HEK293 (cell line): ENCODE measurements at regions not wholly inside any gene's neighbourhood (a gene's known extent, or its start where the extent isn't known, plus 50 kb on each side); places are given as distances from the start of the nearest gene placed in this dataset.

Source experiments
- CTCF ChIA-PET: fragments of 350-600 bp; formaldehyde crosslinking; extraction: SDS; loops from one replicate; lab custom pipeline; 2021; ENCODE audit warnings: antibody characterized with exemption; lab: Yijun Ruan, JAX
- POLR2A ChIA-PET: fragments of 300-600 bp; formaldehyde crosslinking; extraction: SDS; loops from one replicate; lab custom pipeline; 2020; ENCODE audit warnings: antibody characterized with exemption, inconsistent platforms; lab: Yijun Ruan, JAX
- H3K27ac ChIP-seq: fragments of 200-500 bp; sonication (Bioruptor generic); 2 replicates; pipeline ENCODE4 v1.5.1; 2014; ENCODE audit warnings: low read depth, low read length, control low read depth, inconsistent platforms; ENCODE audit errors: extremely low read depth
- H3K36me3 ChIP-seq, 2 experiments: fragments of 200-500 bp in 1 of 2; sonication (Bioruptor generic) in 1 of 2; 1 replicate in 1 of 2; 2 replicates in 1 of 2; pipeline ENCODE4 v1.5.1; 2014 to 2017; ENCODE audit warnings: inconsistent platforms in 2 of 2, low read length in 2 of 2; ENCODE audit not compliant: control insufficient read depth in 2 of 2, insufficient read depth in 1 of 2
- H3K4me1 ChIP-seq: fragments of 200-500 bp; sonication (Bioruptor generic); 2 replicates; pipeline ENCODE4 v1.5.1; 2014; ENCODE audit warnings: mild to moderate bottlenecking, low read length, inconsistent platforms; ENCODE audit not compliant: control insufficient read depth, insufficient read depth
- H3K4me3 ChIP-seq: 2 replicates; pipeline ENCODE4 v1.5.1; 2011; ENCODE audit warnings: low read depth, mild to moderate bottlenecking, control low read depth, low read length, moderate library complexity
- H3K9me3 ChIP-seq: fragments of 200-500 bp; sonication (Bioruptor generic); 2 replicates; pipeline ENCODE4 v1.5.1; 2014; ENCODE audit warnings: low read depth, low read length, inconsistent platforms; ENCODE audit not compliant: control insufficient read depth, insufficient read depth
- BCL11A ChIP-seq: fragments of 450-650 bp; formaldehyde crosslinking; IDR thresholded peaks from 2 replicates; pipeline ENCODE4 v1.5.1; 2016; ENCODE audit warnings: low read depth, missing biosample characterization, missing genetic modification characterization
- FEZF1 ChIP-seq: fragments of 450-650 bp; formaldehyde crosslinking; IDR thresholded peaks from 2 replicates; pipeline ENCODE4 v1.5.1; 2016; ENCODE audit warnings: missing biosample characterization, missing genetic modification characterization
- GLIS1 ChIP-seq: fragments of 450-650 bp; formaldehyde crosslinking; IDR thresholded peaks from 2 replicates; pipeline ENCODE4 v1.5.1; 2016; ENCODE audit warnings: missing biosample characterization, missing genetic modification characterization
- OSR2 ChIP-seq: fragments of 450-650 bp; formaldehyde crosslinking; IDR thresholded peaks from 2 replicates; pipeline ENCODE4 v1.5.1; 2016; ENCODE audit warnings: missing biosample characterization, missing genetic modification characterization
- SCRT2 ChIP-seq: fragments of 450-650 bp; formaldehyde crosslinking; IDR thresholded peaks from 2 replicates; pipeline ENCODE4 v1.5.1; 2016; ENCODE audit warnings: missing biosample characterization, missing genetic modification characterization
- SP7 ChIP-seq: fragments of 450-650 bp; formaldehyde crosslinking; IDR thresholded peaks from 2 replicates; pipeline ENCODE4 v1.5.1; 2016; ENCODE audit warnings: missing biosample characterization, missing genetic modification characterization
- ZBTB17 ChIP-seq: fragments of 450-650 bp; formaldehyde crosslinking; IDR thresholded peaks from 2 replicates; pipeline ENCODE4 v1.5.1; 2016; ENCODE audit warnings: missing biosample characterization, missing genetic modification characterization
- ZFP41 ChIP-seq: fragments of 450-650 bp; formaldehyde crosslinking; IDR thresholded peaks from 2 replicates; pipeline ENCODE4 v1.5.1; 2016; ENCODE audit warnings: missing biosample characterization, missing genetic modification characterization, borderline replicate concordance
- ZNF10 ChIP-seq: fragments of 450-650 bp; formaldehyde crosslinking; IDR thresholded peaks from 2 replicates; pipeline ENCODE4 v1.5.1; 2017; ENCODE audit warnings: missing biosample characterization, missing genetic modification characterization
- ZNF138 ChIP-seq: fragments of 450-650 bp; formaldehyde crosslinking; IDR thresholded peaks from 2 replicates; pipeline ENCODE4 v1.5.1; 2016; ENCODE audit warnings: missing biosample characterization, missing genetic modification characterization, borderline replicate concordance
- ZNF140 ChIP-seq: fragments of 450-650 bp; formaldehyde crosslinking; IDR thresholded peaks from 2 replicates; pipeline ENCODE4 v1.5.1; 2016; ENCODE audit warnings: missing biosample characterization, missing genetic modification characterization
- ZNF2 ChIP-seq: fragments of 450-650 bp; formaldehyde crosslinking; IDR thresholded peaks from 2 replicates; pipeline ENCODE4 v1.5.1; 2016; ENCODE audit warnings: missing biosample characterization, missing genetic modification characterization
- ZNF561 ChIP-seq: fragments of 450-650 bp; IDR thresholded peaks from 2 replicates; pipeline ENCODE4 v1.5.1; 2018; ENCODE audit warnings: missing biosample characterization, missing genetic modification characterization, borderline replicate concordance
- ZNF596 ChIP-seq: fragments of 450-650 bp; IDR thresholded peaks from 2 replicates; pipeline ENCODE4 v1.5.0; 2018; ENCODE audit warnings: missing biosample characterization, mild to moderate bottlenecking, missing genetic modification characterization, moderate library complexity
- ZNF600 ChIP-seq: fragments of 450-650 bp; formaldehyde crosslinking; IDR thresholded peaks from 2 replicates; pipeline ENCODE4 v1.5.1; 2016; ENCODE audit warnings: missing biosample characterization, missing genetic modification characterization
- ZNF654 ChIP-seq: fragments of 450-650 bp; formaldehyde crosslinking; IDR thresholded peaks from 2 replicates; pipeline ENCODE4 v1.5.1; 2016; ENCODE audit warnings: low read depth, missing biosample characterization, missing genetic modification characterization
- ZNF660 ChIP-seq: fragments of 450-650 bp; IDR thresholded peaks from 2 replicates; pipeline ENCODE4 v1.5.1; 2018; ENCODE audit warnings: missing biosample characterization, mild to moderate bottlenecking, missing genetic modification characterization
- ZNF785 ChIP-seq: fragments of 450-650 bp; formaldehyde crosslinking; IDR thresholded peaks from 2 replicates; pipeline ENCODE4 v1.5.1; 2016; ENCODE audit warnings: missing biosample characterization, missing genetic modification characterization
- ZNF843 ChIP-seq: fragments of 450-650 bp; formaldehyde crosslinking; IDR thresholded peaks from 2 replicates; pipeline ENCODE4 v1.5.1; 2016; ENCODE audit warnings: missing biosample characterization, missing genetic modification characterization
- ZSCAN30 ChIP-seq: fragments of 450-650 bp; IDR thresholded peaks from 2 replicates; pipeline ENCODE4 v1.5.1; 2018; ENCODE audit warnings: missing biosample characterization, mild to moderate bottlenecking, missing genetic modification characterization, moderate library complexity
- TF ChIP-seq, protein P1 (sequence below): fragments of 450-650 bp; formaldehyde crosslinking; IDR thresholded peaks from 2 replicates; pipeline ENCODE4 v1.5.1; 2016; ENCODE audit warnings: missing biosample characterization, missing genetic modification characterization, borderline replicate concordance
- TF ChIP-seq, protein P2 (sequence below): fragments of 450-650 bp; IDR thresholded peaks from 2 replicates; pipeline ENCODE4 v1.5.1; 2018; ENCODE audit warnings: missing biosample characterization, mild to moderate bottlenecking, missing genetic modification characterization
- TF ChIP-seq, protein P3 (sequence below): fragments of 450-650 bp; formaldehyde crosslinking; IDR thresholded peaks from 2 replicates; pipeline ENCODE4 v1.5.1; 2016; ENCODE audit warnings: missing biosample characterization, missing genetic modification characterization
- TF ChIP-seq, protein P4 (sequence below): fragments of 450-650 bp; formaldehyde crosslinking; IDR thresholded peaks from 2 replicates; pipeline ENCODE4 v1.5.1; 2016; ENCODE audit warnings: missing biosample characterization, missing genetic modification characterization
- TF ChIP-seq, protein P5 (sequence below): fragments of 450-650 bp; formaldehyde crosslinking; IDR thresholded peaks from 2 replicates; pipeline ENCODE4 v1.5.1; 2016; ENCODE audit warnings: missing biosample characterization, missing genetic modification characterization

DNA sequence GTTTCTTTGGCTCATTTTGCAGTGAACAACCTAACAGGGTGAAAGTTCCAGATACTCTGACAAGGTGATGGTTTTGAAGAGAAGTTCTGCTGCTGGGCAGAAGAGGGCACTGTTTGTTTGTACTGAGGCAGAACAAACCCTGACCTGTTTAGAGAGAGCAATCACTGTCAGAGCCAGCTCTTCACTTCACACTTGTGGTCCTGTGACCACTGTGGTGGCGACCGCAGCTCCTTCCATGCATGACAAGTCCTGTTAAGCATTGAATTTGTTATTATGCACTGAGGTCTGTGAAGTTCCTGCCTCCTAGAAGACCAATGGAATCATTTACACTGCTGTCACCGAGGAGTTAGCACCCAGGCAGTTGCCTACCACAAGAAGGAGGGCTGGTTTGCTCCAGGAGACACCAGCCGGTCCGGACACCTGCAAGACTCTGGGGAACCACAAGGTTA lies 86.6 kb downstream of the ZNF330 start:
- Histone ChIP-seq H3K36me3 (no peaks in the 10 kb centered on the region), H3K9me3 (no peaks in the 10 kb centered on the region), H3K4me3 (no peak overlapping the region)
- 0 out of 2 replicates have a peak, but pooled peaks have one; percentile 31 for TF ChIP-seq ZSCAN30 (tag by site-specific recombination)
- no peak for TF ChIP-seq BCL11A (tag by site-specific recombination)
- TF ChIP-seq ZNF596 (tag by site-specific recombination), result peak; percentile 91
- TF ChIP-seq SCRT2 (tag by site-specific recombination), result peak; percentile 27; the same call in 1 of the 2 replicates
- peak; percentile 77 for TF ChIP-seq ZNF654 (tag by site-specific recombination)
- no peak for TF ChIP-seq ZNF660
- TF ChIP-seq, protein P1, sequence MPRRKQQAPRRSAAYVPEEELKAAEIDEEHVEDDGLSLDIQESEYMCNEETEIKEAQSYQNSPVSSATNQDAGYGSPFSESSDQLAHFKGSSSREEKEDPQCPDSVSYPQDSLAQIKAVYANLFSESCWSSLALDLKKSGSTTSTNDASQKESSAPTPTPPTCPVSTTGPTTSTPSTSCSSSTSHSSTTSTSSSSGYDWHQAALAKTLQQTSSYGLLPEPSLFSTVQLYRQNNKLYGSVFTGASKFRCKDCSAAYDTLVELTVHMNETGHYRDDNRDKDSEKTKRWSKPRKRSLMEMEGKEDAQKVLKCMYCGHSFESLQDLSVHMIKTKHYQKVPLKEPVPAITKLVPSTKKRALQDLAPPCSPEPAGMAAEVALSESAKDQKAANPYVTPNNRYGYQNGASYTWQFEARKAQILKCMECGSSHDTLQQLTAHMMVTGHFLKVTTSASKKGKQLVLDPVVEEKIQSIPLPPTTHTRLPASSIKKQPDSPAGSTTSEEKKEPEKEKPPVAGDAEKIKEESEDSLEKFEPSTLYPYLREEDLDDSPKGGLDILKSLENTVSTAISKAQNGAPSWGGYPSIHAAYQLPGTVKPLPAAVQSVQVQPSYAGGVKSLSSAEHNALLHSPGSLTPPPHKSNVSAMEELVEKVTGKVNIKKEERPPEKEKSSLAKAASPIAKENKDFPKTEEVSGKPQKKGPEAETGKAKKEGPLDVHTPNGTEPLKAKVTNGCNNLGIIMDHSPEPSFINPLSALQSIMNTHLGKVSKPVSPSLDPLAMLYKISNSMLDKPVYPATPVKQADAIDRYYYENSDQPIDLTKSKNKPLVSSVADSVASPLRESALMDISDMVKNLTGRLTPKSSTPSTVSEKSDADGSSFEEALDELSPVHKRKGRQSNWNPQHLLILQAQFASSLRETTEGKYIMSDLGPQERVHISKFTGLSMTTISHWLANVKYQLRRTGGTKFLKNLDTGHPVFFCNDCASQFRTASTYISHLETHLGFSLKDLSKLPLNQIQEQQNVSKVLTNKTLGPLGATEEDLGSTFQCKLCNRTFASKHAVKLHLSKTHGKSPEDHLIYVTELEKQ (tag by site-specific recombination), result peak; percentile 27; the same call in 1 of the 2 replicates
- no peak for TF ChIP-seq ZNF138 (tag by site-specific recombination)
- TF ChIP-seq ZNF785 (tag by site-specific recombination), result no peak
- TF ChIP-seq OSR2 (tag by site-specific recombination), result peak; percentile 83
- peak; percentile 63; the same call in 1 of the 2 replicates for TF ChIP-seq ZNF2 (tag by site-specific recombination)
- no peak for TF ChIP-seq ZNF140 (tag by site-specific recombination)
- 0 out of 2 replicates have a peak, but pooled peaks have one; percentile 14 for TF ChIP-seq ZNF843 (tag by site-specific recombination)
- TF ChIP-seq, protein P2, sequence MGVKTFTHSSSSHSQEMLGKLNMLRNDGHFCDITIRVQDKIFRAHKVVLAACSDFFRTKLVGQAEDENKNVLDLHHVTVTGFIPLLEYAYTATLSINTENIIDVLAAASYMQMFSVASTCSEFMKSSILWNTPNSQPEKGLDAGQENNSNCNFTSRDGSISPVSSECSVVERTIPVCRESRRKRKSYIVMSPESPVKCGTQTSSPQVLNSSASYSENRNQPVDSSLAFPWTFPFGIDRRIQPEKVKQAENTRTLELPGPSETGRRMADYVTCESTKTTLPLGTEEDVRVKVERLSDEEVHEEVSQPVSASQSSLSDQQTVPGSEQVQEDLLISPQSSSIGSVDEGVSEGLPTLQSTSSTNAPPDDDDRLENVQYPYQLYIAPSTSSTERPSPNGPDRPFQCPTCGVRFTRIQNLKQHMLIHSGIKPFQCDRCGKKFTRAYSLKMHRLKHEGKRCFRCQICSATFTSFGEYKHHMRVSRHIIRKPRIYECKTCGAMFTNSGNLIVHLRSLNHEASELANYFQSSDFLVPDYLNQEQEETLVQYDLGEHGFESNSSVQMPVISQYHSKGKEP (tag by site-specific recombination), result peak; percentile 99
- TF ChIP-seq ZNF561 (tag by site-specific recombination), result 0 out of 2 replicates have a peak, but pooled peaks have one; percentile 65
- TF ChIP-seq SP7 (tag by site-specific recombination), result 0 out of 2 replicates have a peak, but pooled peaks have one; percentile 22
- peak; percentile 83 for TF ChIP-seq ZNF10 (tag by site-specific recombination)
- no peak for TF ChIP-seq ZFP41
- TF ChIP-seq, protein P3, sequence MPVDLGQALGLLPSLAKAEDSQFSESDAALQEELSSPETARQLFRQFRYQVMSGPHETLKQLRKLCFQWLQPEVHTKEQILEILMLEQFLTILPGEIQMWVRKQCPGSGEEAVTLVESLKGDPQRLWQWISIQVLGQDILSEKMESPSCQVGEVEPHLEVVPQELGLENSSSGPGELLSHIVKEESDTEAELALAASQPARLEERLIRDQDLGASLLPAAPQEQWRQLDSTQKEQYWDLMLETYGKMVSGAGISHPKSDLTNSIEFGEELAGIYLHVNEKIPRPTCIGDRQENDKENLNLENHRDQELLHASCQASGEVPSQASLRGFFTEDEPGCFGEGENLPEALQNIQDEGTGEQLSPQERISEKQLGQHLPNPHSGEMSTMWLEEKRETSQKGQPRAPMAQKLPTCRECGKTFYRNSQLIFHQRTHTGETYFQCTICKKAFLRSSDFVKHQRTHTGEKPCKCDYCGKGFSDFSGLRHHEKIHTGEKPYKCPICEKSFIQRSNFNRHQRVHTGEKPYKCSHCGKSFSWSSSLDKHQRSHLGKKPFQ, result peak; percentile 96
- TF ChIP-seq ZNF600, result peak; percentile 44; the same call in 1 of the 2 replicates
- TF ChIP-seq, protein P4, sequence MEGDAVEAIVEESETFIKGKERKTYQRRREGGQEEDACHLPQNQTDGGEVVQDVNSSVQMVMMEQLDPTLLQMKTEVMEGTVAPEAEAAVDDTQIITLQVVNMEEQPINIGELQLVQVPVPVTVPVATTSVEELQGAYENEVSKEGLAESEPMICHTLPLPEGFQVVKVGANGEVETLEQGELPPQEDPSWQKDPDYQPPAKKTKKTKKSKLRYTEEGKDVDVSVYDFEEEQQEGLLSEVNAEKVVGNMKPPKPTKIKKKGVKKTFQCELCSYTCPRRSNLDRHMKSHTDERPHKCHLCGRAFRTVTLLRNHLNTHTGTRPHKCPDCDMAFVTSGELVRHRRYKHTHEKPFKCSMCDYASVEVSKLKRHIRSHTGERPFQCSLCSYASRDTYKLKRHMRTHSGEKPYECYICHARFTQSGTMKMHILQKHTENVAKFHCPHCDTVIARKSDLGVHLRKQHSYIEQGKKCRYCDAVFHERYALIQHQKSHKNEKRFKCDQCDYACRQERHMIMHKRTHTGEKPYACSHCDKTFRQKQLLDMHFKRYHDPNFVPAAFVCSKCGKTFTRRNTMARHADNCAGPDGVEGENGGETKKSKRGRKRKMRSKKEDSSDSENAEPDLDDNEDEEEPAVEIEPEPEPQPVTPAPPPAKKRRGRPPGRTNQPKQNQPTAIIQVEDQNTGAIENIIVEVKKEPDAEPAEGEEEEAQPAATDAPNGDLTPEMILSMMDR (tag by site-specific recombination), result peak; percentile 65; the same call in 1 of the 2 replicates
- TF ChIP-seq ZBTB17 (tag by site-specific recombination), result peak; percentile 41; the same call in 1 of the 2 replicates
- TF ChIP-seq, protein P5, sequence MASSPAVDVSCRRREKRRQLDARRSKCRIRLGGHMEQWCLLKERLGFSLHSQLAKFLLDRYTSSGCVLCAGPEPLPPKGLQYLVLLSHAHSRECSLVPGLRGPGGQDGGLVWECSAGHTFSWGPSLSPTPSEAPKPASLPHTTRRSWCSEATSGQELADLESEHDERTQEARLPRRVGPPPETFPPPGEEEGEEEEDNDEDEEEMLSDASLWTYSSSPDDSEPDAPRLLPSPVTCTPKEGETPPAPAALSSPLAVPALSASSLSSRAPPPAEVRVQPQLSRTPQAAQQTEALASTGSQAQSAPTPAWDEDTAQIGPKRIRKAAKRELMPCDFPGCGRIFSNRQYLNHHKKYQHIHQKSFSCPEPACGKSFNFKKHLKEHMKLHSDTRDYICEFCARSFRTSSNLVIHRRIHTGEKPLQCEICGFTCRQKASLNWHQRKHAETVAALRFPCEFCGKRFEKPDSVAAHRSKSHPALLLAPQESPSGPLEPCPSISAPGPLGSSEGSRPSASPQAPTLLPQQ (tag by site-specific recombination), result no peak
- TF ChIP-seq GLIS1 (tag by site-specific recombination), result peak; percentile 53
- TF ChIP-seq FEZF1 (tag by site-specific recombination), result 0 out of 2 replicates have a peak, but pooled peaks have one; percentile 9
- TF ChIP-seq, all 188 proteins: peak for 18
- ChIA-PET CTCF (interaction anchor here (0.7 to 1.9 kb wide), 5 partner anchors 10 to 148 kb away, joined by 3 to 8 read pairs (median 4); no protein-coding TSS in a partner anchor), POLR2A (no interaction called here)
- Histone ChIP-seq H3K4me1 (no peaks in the 10 kb centered on the region), H3K27ac (no peak overlapping the region)
